ENCODE measurements at regions not wholly inside any gene's neighbourhood (a gene's known extent, or its start where the extent isn't known, plus 50 kb on each side); places are given as distances from the start of the nearest gene placed in this dataset.

DNA sequence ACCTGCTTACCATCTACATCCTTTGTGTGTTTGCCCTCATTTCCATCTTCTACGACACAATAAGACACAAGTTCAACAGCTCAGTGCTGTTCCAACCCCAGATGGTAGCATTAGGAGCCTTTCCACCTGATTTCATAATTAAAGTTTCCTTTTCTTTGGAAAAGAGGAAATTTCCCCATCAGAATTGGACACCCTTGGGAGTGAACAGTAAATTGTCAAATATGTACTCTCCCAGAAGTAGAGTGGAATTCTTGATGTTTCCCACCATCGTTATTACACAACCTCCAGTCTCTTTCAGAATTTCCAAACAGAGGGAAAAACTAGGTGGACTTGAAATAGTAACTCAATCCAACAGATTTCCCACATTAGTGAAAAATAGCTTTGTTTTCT, 337.6 kb upstream of the OR4E1 start:
- DNase-seq = no peak

- no peak for DNase-seq
Observed at GRCh38 chr14:22010545-22011252, 337.1 kb upstream of the OR4E1 start.

DNA sequence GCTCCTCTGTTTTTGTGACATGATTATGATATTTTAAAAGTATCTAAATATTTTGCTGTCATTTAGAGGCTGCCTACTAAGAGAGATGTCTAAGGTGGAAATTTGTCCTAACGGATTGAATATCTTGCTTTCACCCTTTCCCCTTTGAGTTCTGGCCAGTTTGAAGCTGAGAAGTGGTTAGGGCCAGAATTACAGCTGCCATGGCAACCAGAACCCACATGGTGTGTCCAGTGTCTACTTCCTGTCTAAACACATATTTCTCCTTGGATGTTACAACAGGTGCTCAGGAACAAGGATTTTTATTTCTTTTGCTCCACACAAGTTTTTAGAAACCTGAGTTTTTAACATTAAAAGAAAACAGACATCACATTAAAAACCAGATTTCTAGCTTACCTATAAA, 335.1 kb upstream of the OR4E1 start:
- DNase-seq = no peak

GRCh38 chr14:22007784-22008412, 334.3 kb upstream of the OR4E1 start:
- no peak for DNase-seq

DNA sequence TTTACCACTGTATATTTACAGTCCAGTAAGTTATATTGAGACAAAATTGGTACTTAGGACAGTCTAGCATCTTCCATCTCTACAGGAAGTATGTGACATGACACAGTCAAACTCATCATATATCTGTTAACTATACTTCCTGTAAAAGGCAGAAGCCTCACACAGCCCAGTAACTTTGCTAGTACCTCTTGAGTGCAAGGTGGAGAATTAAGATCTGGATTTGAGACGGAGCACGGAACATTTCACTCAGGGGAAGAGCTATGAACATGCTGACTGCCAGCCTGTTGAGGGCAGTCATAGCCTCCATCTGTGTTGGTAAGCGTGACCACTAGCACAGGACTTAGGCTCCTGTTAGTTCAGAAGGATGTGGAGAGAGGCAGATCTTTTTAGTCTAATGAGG, 333.7 kb upstream of the OR4E1 start:
- no peak for DNase-seq

- no peak for DNase-seq
Observed at GRCh38 chr14:22003461-22003860, 329.8 kb upstream of the OR4E1 start.

- no peak for DNase-seq
Observed at GRCh38 chr14:22002860-22003284, 329.3 kb upstream of the OR4E1 start.

DNA sequence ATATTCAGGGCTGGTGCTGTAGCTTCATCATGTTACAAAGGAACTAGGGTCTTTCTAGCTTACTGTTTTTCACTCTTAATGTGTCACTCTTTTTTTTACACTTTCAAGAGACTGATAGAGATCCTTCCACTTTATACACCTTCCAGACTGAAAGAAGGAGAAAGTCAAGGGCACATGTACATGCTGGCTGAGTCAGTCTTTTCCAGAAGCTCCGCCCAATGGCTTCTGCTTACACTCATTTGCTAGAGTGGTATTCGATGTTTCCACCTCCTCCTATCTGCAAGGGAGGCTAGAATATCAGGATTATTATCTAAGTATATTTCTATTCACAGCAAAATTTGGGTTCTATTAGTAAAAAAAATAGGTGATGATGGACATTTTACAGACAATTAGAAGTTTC, 325.8 kb upstream of the OR4E1 start:
- no peak for DNase-seq

GRCh38 chr14:21997300-21997699, 323.7 kb upstream of the OR4E1 start:
- DNase-seq = no peak

- DNase-seq = no peak
Observed at GRCh38 chr14:21995332-21995731, 321.7 kb upstream of the OR4E1 start.

GRCh38 chr14:21993837-21994236, 320.2 kb upstream of the OR4E1 start:
- DNase-seq = no peak

- no peak for DNase-seq
Observed at GRCh38 chr14:21993070-21993469, 319.5 kb upstream of the OR4E1 start.

- DNase-seq = no peak
Observed at GRCh38 chr14:21991130-21991529, 317.5 kb upstream of the OR4E1 start.

- DNase-seq = no peak
Observed at GRCh38 chr14:21990116-21990515, 316.5 kb upstream of the OR4E1 start.

- no peak for DNase-seq
Observed at GRCh38 chr14:21989090-21989489, 315.5 kb upstream of the OR4E1 start.

DNA sequence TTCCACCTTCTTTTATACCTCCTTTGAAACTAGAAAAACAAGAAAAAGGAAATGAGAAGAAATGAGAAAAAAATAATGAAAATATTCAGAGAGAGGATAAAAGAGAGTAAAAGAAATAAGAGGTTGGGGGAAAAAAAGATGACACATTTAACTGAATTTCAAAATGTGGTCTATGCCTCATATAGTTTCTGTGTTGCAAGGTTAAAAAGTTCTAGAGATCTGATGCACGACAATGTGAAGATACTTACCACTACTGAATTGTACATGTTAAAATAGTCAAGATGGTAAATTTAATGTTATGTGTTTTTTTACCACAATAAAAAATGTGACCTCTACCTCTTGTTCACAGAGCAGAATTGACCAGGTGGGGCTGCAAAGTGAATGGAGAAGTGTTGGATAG, 314.8 kb upstream of the OR4E1 start:
- no peak for DNase-seq

DNA sequence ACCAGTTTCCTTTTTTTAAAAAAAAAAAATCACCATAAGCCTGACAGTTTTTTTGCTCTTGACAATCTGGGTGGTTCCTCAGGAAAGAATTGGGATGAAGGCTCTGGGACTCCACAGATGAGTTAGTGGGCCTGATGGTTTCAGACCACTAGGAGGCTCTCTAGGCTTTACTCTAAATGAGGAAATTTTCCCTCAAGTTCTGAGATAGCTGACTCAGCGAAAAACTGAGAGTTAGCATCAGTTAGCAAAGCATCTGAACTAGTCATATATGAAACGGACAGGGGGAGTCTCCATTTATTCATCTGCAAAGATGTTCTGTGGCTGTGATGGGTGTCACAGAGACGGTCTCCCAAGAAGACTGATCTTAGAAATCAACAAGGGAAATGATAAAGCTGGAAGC, 314.3 kb upstream of the OR4E1 start:
- DNase-seq = no peak

DNA sequence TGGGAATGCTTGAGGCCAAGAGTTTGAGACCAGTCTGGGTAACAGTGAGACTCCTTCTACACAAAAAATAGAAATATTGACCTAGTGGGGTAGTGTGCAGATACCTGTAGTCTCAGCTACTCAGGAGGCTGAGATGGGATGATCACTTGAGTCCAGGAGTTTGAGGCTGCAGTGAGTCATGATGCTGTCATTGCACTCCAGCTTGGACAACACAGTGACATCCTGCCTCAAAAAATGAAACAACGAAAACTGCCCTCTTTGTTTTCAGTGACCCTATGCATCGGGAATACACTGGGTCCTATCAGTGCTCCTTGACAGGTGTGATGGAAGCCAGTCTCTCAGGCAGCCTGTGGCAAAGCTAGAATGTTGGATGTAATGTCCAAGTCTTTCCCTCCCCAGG, 311.5 kb upstream of the OR4E1 start:
- DNase-seq = no peak

GRCh38 chr14:21978999-21979314, 305.3 kb upstream of the OR4E1 start:
- no peak for DNase-seq

GRCh38 chr14:21978184-21978998, 304.8 kb upstream of the OR4E1 start:
- no peak for DNase-seq

DNA sequence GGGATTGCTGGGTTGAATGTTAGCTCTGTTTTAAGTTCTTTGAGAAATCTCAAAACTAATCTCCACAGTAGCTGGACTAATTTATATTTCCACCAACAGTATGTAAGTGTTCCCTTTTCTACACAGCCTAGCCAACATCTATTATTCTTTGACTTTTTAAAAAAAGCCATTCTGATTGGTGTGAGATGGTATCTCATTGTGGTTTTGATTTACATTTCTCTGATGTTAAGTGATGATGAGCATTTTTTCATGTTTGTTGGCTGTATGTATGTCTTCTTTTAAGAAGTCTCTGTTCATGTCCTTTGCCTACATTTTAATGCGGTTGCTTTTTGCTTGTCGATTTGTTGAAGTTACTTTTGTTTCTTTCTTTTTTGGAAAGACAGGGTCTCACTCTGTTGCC, 301.1 kb upstream of the OR4E1 start:
- no peak for DNase-seq

GRCh38 chr14:21965042-21965441, 291.4 kb upstream of the OR4E1 start:
- DNase-seq = no peak

GRCh38 chr14:21964180-21964579, 290.6 kb upstream of the OR4E1 start:
- no peak for DNase-seq

DNA sequence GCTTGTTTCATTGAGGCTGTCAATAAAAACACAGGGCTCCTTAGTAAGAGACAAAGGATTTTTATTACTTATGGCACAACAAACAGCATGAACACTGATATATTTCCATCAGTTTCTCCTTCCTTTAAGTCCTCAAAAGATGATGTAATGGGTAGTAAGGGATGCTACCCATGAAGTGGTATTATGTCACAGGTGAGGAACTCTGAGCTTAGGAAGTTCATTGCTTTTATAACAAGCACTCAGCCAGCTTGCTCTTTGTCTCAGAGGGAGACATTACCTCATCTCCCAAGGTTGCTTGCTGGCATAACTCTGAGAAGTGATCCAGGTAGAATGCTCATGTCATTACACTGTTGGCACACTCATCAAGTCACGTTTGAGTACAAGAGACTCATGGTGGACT, 287.0 kb upstream of the OR4E1 start:
- DNase-seq = no peak

Measured in NCI-H446 treated with DMSO at 0.1 percent for 48 hours (cell line).